GM19351 (cell line): ENCODE measurements at regions not wholly inside any gene's neighbourhood (a gene's known extent, or its start where the extent isn't known, plus 50 kb on each side); places are given as distances from the start of the nearest gene placed in this dataset.

Experiments
- ATAC-seq: cut with Tn5 transposase; IDR thresholded peaks from one replicate; pipeline ENCODE4 v1.9.1; 2021; ENCODE audit warnings: mild to moderate bottlenecking, moderate library complexity; ENCODE audit not compliant: unreplicated experiment

GRCh38 chr4:138698641-138699040 is 316.9 kb upstream of the NOCT start:
- ATAC-seq = no peak

- no peak for ATAC-seq
Observed at GRCh38 chr4:138697851-138698250, 317.7 kb upstream of the NOCT start.

GRCh38 chr4:138696771-138697170 is 318.8 kb upstream of the NOCT start:
- ATAC-seq = no peak

- ATAC-seq = no peak
Observed at GRCh38 chr4:138696058-138696457, 319.5 kb upstream of the NOCT start.

DNA sequence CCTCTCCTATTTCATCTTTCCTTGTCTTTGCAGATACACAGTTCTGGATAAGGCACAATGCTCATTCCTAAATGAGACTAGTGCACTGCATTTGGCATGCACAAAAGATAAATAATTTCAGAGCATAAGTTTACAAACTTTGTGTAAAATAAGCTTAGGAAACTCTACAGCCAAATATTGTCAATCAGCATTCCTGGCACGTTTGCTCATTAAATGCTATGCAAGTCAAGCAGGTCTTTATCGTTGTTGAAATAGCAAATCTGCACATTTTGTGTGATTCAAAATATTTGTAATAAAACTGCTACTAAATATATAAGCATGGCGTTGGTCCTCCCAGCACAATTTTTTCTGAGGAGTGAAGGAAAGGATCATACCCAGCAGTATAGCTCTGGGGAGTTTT is 322.1 kb upstream of the NOCT start:
- ATAC-seq = no peak

- no peak for ATAC-seq
Observed at GRCh38 chr4:138692411-138692810, 323.2 kb upstream of the NOCT start.

- ATAC-seq = no peak
Observed at GRCh38 chr4:138689593-138689992, 326.0 kb upstream of the NOCT start.

DNA sequence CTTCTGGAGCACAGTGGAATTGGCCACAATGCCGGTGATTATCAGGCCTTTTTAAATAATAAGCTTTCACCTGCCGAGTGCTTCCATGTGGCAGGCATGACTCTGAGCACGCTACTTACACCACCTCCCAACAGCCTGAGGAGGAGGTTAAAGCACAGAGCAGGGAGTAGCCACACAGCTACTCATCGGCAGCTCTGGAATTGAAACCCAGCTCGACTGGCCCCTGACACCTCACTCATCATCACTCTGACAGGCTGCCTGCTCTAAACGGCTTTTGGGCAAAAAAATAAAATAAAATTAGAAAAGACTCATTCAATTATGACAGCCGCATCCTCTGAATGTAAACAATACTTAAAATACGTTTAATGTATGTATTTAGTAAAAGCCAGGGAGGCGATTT is 326.4 kb upstream of the NOCT start:
- no peak for ATAC-seq

GRCh38 chr4:138688408-138689085 is 327.0 kb upstream of the NOCT start:
- no peak for ATAC-seq

- ATAC-seq = no peak
Observed at GRCh38 chr4:138686106-138686835, 329.3 kb upstream of the NOCT start.

GRCh38 chr4:138685316-138685715 is 330.3 kb upstream of the NOCT start:
- ATAC-seq = no peak

DNA sequence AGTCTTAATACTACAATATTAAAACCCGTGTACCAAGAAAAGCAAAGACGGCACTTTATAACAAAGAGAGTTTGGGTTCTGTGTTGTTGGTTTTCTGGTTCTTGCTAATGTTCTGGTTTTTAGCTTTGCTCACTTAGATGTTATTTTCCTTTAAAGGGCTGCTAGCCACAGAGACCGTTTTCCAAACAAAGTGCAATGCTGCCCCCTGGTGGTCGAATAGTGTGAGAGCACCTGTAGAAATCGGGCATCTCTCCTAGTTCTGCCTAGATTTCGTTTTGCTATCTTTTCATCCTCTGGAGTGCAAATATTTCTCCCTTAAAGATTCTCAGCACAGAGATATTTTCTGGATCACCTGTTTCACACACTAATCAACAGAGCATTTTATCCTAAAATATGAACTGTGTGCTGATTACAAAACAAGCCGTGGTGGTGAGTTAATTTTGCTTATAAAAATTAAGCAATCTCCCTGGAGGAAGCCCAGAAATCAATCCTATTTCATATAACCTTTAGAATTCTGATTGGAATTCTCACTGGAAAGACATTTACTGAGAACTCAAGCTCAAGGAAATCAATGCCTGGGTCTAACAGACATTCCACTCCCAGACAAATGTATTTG is 334.5 kb upstream of the NOCT start:
- ATAC-seq = peak; percentile 65

DNA sequence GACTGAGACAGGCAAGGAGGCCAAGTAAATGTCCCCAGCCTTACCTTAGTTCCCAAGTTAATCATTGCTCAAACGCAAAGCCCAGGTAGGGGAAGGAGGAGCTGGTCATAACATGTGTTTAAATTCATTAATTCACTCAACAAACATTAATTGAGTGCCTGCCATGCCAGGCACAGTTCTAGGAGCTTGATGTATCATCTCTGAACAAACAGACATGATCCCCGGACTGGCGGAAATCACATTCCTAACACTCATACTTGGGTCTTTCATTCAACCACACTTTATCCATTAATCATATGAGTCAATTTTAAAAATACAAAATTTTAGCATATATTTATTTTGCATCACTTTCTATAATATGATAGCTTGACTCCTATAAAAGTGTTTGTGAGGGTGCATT is 335.3 kb upstream of the NOCT start:
- no peak for ATAC-seq

DNA sequence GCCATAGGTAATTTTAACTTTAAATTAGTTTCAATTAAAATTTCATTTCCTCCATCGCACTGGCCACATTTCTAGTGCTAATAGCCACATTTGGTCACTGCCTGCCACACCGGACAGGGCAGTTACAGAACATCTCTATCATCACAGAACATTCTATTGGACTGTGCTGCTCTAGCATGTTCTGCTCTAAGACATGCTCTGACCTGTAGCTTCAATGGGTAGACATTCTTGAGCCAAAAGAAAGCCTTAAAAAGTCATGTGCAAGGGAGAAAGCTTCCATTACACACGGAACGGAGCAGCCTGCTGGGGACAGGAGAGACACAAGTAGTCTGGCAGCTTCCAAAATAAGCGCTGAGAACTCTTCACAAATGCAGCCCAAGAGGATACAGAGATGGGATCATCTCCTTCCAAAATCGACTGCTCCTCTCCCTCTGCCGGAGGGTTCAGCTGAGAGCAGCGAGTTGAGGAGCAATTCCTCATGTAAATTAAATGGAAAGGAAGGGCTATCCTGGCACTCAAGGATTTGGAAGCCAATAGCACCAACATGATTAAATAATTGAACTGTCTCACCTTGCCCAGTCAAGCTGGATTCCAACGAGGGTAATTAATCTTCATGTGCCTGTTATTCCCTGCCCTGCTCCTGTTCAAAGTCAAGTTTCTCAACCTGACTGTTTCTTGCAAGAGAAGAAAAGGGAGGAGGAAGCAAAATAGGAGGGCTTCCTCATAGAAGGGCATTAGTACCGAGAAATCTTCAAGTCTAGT is 336.4 kb upstream of the NOCT start:
- no peak for ATAC-seq

DNA sequence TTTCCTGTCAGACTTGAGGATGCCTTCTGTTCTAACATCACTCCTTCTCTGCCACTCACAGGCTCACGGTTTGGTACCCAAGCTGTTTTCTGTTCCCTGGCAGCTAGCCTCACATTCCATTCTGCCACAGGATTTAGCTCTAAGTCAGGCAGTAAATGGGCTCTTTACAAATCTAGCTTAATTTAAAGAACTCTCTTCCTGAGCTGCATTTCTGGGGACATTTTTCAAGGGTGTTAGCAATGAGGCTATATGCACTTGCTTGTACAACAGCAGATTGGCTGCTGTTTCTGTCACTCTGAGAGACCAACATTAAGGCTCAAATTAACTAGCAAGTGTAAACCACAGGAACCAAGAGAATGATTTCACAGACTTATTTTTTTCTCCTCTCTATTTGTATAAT is 337.8 kb upstream of the NOCT start:
- ATAC-seq = peak; percentile 53

- ATAC-seq = no peak
Observed at GRCh38 chr4:138677212-138677611, 338.4 kb upstream of the NOCT start.

DNA sequence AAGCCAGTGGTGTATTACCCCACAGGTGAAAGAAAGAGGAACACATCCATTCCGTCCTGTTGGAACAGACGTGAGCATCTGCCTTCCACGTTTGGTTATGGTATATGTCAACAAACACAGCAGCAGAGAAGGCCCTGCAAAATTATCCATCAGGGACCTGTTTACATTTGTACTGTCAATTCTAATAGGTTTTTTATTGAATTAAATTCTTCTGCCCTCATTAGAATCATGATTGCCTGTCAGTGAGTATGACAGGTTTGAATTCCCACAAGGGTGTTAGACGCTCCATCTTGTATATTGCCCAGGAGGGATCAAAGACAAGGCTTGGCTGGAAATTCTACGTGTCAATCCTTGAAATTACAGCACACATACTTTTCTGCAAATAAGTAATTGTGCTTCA is 339.9 kb upstream of the NOCT start:
- ATAC-seq = no peak

GRCh38 chr4:138674209-138674608 is 341.4 kb upstream of the NOCT start:
- no peak for ATAC-seq

- ATAC-seq = no peak
Observed at GRCh38 chr4:138673053-138673452, 342.5 kb upstream of the NOCT start.

- ATAC-seq = peak; percentile 57
Observed at GRCh38 chr4:138672393-138672976, 343.1 kb upstream of the NOCT start.

DNA sequence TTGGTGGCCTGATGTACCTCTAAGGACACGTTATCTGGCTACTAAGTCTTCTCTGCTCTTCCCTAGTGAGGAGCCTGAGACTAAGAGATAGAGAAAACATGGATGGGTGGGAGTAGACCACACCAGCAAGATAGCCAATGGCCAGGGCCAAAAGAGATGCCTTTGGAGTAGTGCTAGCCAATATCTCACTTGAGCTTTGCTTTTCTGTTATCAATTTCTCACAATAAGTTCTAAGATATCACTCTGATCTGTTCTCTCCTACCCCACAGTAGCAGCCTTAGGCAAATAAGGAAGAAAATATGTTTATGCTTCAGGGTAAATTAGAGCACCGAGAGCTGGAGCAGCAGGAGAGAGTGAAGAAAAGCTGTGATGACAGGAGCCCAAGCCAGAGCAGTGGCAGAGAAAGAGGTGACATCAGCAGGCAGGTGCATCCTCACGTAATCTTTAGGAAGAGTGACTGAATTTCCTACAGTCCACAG is 343.9 kb upstream of the NOCT start:
- ATAC-seq = no peak
